ENCODE measurements at regions not wholly inside any gene's neighbourhood (a gene's known extent, or its start where the extent isn't known, plus 50 kb on each side); places are given as distances from the start of the nearest gene placed in this dataset.
A peak's percentile ranks its signal among the peaks of the same experiment; 100 is the strongest.

DNA sequence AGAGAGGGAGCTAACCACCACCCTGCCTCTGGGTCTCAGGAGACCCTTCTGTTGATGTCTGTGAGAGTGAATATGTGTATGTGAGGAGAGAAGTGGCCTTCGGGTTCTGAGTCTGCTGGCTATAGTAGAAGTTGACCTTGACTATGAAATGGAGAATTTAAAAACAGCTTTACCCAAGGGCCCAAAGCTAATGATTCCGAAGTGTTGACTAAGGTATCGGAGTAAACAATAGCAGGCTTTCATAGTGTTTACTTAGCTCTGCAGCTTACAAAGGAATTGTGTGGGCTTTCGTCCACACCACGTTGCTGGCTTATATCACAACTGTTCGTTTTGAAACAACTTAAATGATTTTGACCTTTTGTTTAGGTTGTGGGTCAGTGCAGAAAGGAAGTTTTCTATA is 126.5 kb upstream of the JAG1 start (continued):
- no peak for TF ChIP-seq ZNF383 (CRISPR knock-in tag; IDR thresholded peaks at IDR 0.05; ENCODE audit: borderline replicate concordance)
- TF ChIP-seq CENPT (CRISPR knock-in tag; IDR thresholded peaks at IDR 0.05; ENCODE audit: low read depth) = no peak
- no peak for TF ChIP-seq TOE1 (CRISPR knock-in tag; IDR thresholded peaks at IDR 0.05)
- TF ChIP-seq, protein P1, sequence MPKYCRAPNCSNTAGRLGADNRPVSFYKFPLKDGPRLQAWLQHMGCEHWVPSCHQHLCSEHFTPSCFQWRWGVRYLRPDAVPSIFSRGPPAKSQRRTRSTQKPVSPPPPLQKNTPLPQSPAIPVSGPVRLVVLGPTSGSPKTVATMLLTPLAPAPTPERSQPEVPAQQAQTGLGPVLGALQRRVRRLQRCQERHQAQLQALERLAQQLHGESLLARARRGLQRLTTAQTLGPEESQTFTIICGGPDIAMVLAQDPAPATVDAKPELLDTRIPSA (CRISPR knock-in tag; IDR thresholded peaks at IDR 0.05; ENCODE audit: borderline replicate concordance) = no peak
- no peak for TF ChIP-seq DDIT3 (CRISPR knock-in tag; IDR thresholded peaks at IDR 0.05)
- peak; percentile 65; the same call in 1 of the 2 replicates for TF ChIP-seq SALL1 (CRISPR knock-in tag; IDR thresholded peaks at IDR 0.05)
- TF ChIP-seq MNT (IDR thresholded peaks at IDR 0.05) = no peak
- TF ChIP-seq FOXM1 (CRISPR knock-in tag; IDR thresholded peaks at IDR 0.05) = no peak
- TF ChIP-seq, protein P2, sequence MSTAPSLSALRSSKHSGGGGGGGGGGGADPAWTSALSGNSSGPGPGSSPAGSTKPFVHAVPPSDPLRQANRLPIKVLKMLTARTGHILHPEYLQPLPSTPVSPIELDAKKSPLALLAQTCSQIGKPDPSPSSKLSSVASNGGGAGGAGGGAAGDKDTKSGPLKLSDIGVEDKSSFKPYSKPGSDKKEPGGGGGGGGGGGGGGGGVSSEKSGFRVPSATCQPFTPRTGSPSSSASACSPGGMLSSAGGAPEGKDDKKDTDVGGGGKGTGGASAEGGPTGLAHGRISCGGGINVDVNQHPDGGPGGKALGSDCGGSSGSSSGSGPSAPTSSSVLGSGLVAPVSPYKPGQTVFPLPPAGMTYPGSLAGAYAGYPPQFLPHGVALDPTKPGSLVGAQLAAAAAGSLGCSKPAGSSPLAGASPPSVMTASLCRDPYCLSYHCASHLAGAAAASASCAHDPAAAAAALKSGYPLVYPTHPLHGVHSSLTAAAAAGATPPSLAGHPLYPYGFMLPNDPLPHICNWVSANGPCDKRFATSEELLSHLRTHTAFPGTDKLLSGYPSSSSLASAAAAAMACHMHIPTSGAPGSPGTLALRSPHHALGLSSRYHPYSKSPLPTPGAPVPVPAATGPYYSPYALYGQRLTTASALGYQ (CRISPR knock-in tag; IDR thresholded peaks at IDR 0.05) = 0 out of 2 replicates have a peak, but pooled peaks have one; percentile 51
- TF ChIP-seq FLYWCH1 (CRISPR knock-in tag; IDR thresholded peaks at IDR 0.05) = no peak
- peak; percentile 59; the same call in 1 of the 2 replicates for TF ChIP-seq SOX13 (IDR thresholded peaks at IDR 0.05)
- TF ChIP-seq SOX13 (CRISPR knock-in tag; conservative IDR thresholded peaks at IDR 0.05 in 1 of 2, IDR thresholded peaks at IDR 0.05 in 1 of 2) = peak in 1 of 2 experiments; percentile 96; a peak in 2 of 4 replicates
- no peak for TF ChIP-seq RXRA (CRISPR knock-in tag; IDR thresholded peaks at IDR 0.05)
- no peak for TF ChIP-seq RORA (CRISPR knock-in tag; IDR thresholded peaks at IDR 0.05)
- peak; percentile 93 for TF ChIP-seq HHEX (CRISPR knock-in tag; IDR thresholded peaks at IDR 0.05)
- TF ChIP-seq KLF16 (CRISPR knock-in tag; IDR thresholded peaks at IDR 0.05) = peak in 1 of 2 experiments; percentile 77; a peak in 2 of 4 replicates
- no peak for TF ChIP-seq MTA3 (CRISPR knock-in tag; IDR thresholded peaks at IDR 0.05)
- TF ChIP-seq ZNF432 (CRISPR knock-in tag; IDR thresholded peaks at IDR 0.05; ENCODE audit: borderline replicate concordance) = no peak
- TF ChIP-seq HMG20B (CRISPR knock-in tag; conservative IDR thresholded peaks at IDR 0.05) = peak; percentile 60; the same call in 1 of the 2 replicates
- no peak for TF ChIP-seq ZNF205 (CRISPR knock-in tag; IDR thresholded peaks at IDR 0.05)
- TF ChIP-seq ZNF34 (CRISPR knock-in tag; IDR thresholded peaks at IDR 0.05; ENCODE audit: borderline replicate concordance) = no peak
- TF ChIP-seq NR2F6 (IDR thresholded peaks at IDR 0.05) = peak; percentile 89
- TF ChIP-seq NR2F6 (CRISPR knock-in tag; IDR thresholded peaks at IDR 0.05) = peak; percentile 75
- TF ChIP-seq NONO (IDR thresholded peaks at IDR 0.05) = no peak
- no peak for TF ChIP-seq NONO (CRISPR knock-in tag; conservative IDR thresholded peaks at IDR 0.05)
- TF ChIP-seq ZNF564 (CRISPR knock-in tag; IDR thresholded peaks at IDR 0.05) = no peak
- peak; percentile 66 for TF ChIP-seq TEAD3 (CRISPR knock-in tag; optimal IDR thresholded peaks at IDR 0.05; ENCODE audit: borderline replicate concordance)
- TF ChIP-seq PLSCR1 (CRISPR knock-in tag; IDR thresholded peaks at IDR 0.05; ENCODE audit: borderline replicate concordance) = no peak
- no peak for TF ChIP-seq CHD4 (IDR thresholded peaks at IDR 0.05; ENCODE audit: borderline replicate concordance, low read length)
- peak; percentile 57; the same call in 1 of the 2 replicates for TF ChIP-seq NCOA2 (CRISPR knock-in tag; IDR thresholded peaks at IDR 0.05)
